NCI-H510A (cell line): ENCODE measurements at regions not wholly inside any gene's neighbourhood (a gene's known extent, or its start where the extent isn't known, plus 50 kb on each side); places are given as distances from the start of the nearest gene placed in this dataset.
"Not testable (repeated sequence)": the region's sequence is repeated elsewhere in the genome, so short reads cannot be mapped to it uniquely, and the experiment has no call there.

Experiments
- DNase-seq: peaks from one replicate; lab custom pipeline; 2025; lab: John Stamatoyannopoulos, UW

DNA sequence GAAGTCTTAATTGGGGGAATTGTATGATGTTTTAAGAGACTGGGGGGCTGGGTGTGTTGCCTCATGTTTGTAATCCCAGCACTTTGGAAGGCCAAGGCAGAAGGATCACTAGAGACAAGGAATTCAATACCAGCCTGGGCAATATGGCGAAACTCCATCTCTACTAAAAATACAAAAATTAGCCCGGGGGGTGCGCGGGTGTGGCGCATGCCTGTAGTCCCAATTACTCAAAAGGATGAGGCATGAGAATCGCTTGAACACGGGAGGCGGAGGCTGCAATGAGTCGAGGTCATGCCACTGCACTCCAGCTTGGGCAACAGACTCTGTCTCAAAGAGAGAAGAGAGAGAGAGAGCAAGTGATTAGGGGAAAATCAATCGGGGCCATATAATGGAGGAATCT, 600.5 kb downstream of the SLC16A7 start:
- DNase-seq = no peak

DNA sequence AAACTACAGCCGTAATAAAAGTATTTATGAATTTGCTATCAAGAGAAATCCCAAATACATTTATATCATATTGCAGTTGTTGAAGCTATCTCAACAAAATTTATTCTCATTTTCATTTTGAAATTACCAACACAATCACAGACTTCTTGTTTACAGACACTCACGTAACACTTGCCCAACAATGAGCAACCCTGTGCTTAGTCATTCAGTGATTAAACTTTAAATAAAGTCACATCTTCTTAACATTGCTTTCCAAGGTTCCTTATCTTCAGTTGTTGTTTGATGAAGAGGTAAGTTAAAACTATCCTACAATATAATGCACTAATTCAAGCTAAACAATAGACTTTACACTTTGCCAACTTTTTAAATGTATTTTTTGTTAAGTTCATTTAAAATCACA, 601.8 kb downstream of the SLC16A7 start:
- DNase-seq = no peak

DNA sequence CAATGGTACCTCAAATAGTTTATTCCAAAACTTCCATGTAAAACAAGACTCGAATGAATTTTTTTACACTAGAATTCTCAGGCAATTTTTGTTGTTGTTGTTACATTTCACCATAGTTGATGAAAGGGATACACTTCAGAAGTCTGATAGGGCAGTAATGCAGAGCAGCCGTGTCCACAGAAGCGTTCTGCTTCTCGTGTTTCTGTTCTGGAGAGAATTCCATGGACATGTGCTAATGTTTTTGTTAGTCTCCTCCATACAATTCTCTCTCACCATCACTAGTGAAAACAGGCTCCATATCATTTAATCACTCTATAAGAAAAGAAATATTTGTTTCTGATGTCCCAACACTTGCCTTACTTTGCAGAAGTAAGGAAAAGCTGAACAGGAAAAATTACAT, 606.1 kb downstream of the SLC16A7 start:
- no peak for DNase-seq

DNA sequence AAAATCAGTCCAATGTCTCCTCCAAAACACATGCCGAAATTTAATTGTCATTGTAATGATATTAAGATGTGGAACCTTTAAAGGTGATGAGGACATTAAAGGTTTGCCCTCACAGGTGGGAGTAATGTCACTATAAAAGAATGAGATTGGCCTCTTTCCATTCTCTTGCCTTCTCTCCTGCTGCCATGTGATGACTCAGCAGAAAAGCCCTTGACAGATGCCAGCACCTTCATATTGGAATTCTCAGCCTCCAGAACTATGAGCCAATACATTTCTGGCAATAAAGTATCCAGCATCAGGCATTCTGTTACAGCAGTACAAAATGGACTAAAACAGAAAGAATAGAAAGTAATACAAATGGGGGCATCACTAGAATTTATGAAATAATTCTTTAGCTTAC, 609.7 kb downstream of the SLC16A7 start:
- no peak for DNase-seq

DNA sequence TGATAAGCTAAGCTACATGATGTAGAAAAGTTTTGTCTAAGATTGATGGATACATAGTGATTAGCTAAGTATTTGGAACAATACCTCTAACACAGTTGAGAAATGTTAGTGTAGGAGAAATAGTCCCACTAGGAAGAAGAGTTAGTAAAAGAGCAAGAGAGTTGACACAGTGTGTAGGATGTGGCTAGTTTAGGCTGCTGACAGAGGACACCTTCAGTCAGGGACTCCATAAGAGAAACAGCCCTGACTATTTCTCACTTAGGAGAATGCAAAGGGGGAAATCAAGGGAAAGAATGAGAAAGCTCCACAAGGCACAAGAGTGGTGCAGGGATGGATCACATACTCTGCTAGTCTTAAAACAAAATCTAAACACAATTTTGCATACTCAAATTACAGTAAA, 613.7 kb downstream of the SLC16A7 start:
- DNase-seq = no peak

DNA sequence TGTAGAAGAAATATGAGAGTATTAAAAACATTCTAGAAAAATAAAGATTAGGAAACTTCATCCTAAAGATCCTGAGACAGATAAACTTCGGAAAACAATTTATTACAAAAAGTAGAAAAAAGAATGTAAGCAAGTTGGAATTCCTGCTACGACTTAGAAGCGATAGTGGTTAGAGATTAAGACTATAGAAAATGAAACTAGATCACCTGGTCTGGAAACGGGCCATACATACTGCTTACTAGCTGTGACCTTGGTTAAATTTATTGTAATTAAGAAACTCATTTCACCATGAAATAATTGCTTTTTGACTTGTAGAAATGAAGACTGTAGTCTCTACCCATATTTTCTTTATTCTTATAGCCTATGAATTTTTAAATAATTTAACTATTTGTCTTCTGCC, 614.1 kb downstream of the SLC16A7 start:
- no peak for DNase-seq

DNA sequence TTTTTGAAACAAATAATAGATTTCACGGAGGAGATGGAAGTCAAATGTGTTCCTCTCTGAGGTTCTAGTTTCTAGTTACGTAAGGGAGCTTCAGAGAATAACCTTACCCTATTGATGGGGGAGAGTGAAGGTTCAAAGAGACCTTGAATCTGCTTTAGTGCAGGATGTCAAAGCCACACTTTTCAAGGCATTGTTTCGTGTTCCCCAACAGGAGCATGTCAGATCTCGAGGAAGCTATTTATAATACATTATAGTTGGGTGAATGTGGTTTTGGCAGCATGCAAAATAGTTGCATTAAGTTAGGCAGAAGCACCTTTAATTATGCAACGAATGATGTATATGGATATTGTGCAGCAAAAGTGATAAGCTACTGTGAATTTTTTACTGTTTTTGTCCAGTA, 614.9 kb downstream of the SLC16A7 start:
- no peak for DNase-seq

DNA sequence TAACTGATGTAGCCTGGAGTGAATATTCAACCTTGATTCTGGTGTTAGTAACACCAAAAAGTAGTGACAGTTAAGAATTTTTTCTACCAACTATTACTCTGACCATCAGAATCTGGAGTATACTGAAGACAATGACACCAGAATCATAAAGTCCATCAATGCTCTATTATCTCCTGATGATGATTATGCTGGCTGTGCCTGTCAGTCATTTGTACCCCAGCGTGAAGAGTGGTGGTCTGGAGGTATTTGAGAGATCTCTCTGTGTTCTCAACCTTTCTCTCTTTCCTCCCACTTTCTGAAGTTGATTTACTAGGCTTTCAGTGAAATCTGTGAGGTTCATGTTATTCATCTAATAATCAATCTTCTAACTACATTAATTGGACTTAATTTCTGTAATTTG, 615.4 kb downstream of the SLC16A7 start:
- DNase-seq = no peak

DNA sequence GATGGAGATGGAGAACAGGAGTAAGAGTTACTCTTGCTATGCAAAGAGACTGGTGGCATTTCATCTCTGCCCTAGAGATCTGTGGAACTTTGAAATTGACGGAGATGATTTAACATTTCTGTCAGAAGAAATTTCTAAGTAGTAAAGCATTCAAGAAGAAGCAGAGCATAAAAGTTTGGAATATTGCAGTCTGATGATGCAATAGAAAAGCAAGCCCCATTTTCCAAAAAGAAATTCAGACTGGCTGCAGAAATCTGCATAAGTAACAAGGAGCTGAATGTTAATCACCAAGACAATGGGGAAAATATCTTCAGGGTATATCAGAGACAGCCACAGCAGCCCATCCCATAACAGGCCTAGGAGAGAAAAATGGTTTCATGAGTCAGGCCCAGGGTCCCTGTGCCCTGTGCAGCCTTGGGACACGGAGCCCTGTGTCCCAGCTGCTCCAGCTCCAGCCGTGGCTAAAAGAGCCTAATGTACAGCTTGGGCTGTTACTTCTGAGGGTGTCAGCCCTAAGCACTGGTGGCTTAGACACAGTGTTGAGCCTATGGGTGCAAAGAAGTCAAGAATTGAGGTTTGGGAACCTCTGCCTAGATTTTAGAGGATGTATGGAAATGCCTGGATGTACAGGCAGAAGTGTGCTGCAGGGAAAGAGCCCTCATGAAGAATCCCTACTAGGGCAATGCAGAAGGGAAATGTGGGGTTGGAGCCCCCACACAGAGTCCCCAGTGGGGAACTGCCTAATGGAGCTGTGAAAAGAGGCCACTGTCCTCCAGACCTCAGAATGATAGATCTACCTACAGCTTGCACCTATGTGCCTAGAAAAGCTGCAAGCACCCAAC, 616.6 kb downstream of the SLC16A7 start:
- DNase-seq = no peak

DNA sequence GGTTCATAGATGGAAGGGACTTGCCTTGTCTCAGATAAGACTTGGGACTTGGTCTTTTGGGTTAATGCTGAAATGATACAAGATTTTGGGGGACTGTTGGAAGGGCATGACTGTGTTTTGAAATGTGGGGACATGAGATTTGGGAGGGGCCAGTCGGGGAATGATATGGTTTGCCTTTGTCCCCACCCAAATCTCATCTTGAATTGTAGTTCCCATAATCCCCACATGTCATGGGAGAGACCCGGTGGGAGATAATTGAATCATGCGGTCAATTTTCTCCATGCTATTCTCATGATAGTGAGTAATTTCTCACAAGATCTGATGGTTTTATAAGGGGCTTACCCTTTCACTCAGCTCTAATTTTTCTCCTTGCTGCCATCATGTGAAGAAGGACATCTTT, 617.4 kb downstream of the SLC16A7 start:
- DNase-seq = not testable (repeated sequence)

DNA sequence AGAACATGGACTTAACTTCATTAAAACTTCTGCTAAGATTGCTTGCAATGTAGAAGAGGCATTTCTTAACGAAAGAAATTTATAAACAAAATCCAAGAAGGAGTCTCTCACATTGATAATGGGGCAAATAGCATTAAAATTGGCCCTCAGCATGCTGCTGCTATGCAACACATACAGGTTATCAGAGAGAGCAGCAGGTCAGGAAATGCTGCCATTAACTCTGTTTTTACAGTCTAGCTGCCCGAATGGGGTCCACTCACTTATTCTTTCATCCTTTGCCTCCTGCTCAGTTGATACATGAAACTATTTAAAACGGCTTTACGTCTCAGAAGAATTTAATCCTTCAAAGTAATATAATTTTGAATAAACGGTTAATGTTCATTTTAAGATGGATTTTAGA, 620.4 kb downstream of the SLC16A7 start:
- DNase-seq = no peak

DNA sequence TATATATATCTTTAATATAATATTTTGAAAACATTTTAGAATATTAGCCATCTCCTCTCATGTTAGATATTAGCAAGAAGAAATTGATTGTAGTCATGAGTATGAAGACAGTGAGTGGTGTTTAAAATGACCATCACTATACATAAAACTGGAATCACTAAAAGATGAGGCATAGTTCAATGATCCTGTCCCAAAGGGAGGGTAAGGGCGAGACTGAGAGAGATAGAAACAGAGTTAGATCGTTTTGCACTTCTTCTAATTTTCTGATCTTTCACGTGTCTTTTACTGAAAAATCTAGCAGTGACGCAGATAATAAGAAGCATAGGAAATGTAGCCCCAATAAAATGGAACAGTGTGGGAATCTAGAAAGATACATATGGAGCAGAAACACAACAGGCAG, 627.4 kb downstream of the SLC16A7 start:
- no peak for DNase-seq

DNA sequence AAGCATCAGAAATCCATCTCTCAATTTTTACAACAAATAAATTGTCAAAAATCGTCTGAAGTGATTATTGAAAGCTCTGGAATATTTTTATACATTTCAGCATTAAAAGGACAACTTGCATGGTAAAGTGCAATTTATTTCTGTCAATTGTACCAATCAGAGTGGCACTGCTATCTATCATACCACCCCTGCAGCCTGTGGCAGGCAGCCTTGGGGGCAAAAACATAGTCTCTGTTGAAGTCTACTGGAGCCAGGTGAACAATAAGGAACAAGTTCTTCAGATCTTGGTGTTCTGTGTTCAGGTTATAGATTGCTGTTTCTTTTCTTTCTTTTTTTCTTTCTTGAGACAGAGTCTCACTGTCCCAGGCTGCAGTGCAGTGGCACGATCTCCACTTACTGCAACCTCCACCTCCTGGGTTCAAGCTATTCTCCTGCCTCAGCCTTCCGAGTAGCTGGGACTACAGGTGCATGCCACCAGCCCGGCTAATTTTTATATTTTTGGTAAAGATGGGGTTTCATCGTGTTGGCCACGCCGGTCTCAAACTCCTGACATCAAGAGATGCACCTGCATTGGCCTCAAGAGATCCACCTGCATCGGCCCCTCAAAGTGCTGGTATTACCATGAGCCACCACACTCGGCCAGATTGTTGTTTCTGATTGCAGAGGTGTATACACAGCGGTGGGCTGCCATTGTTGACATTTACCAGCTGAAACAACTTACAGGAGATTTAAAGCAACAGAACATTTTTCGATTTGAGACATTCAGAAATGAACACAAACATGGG, 629.6 kb downstream of the SLC16A7 start:
- no peak for DNase-seq

DNA sequence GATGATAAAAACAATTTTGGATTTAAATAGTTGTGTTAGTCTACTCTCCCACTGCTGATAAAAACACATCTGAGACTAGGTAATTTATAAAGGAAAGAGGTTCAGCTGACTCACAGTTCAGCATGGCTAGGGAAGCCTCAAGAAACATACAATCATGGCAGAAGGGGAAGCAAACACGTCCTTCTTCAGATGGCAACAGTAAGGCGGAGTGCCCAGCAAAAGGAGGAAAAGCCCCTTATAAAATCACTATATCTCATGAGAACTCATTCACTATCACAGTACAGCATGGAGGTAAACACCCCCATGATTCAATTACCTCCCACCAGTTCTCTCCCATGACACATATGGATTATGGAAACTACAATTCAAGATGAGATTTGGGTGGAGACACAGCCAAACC, 632.1 kb downstream of the SLC16A7 start:
- DNase-seq = no peak

DNA sequence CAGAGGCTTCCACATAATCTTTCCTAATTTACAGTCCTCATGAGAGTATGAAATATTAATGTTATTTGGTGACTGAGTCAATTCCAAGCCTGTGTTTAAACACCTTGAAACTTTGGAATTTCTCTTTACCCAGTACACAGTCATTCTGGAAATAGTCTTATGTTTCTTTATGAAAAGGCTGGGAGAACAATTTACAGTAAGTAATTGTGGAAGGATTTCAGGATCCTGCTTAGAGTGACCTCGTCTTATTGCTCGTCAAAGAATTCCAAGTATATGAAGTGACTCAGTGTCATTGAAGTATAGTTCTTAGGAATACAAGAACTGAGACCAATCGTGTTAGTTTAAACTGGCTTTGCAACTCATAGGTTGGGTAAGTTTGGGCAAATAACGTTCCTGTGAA, 634.2 kb downstream of the SLC16A7 start:
- no peak for DNase-seq

DNA sequence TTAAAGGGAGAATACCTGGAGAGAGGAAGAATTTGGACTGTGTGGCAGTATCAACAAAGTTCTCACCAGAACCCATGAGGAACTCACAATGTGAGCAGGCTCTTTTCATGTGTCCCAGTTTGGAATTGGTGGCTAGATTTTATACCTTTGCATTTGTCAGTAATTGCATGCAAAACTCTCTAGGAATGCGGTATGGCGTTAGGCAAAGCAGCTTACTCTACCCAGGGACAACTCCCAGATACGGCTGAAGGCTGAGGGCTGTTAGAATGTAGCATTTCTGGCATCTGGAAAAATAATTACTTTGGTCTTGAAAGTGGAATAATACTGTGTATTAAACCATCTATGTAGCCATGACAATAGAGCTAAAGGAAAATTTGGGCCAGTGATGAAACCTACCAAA, 635.5 kb downstream of the SLC16A7 start:
- DNase-seq = no peak

DNA sequence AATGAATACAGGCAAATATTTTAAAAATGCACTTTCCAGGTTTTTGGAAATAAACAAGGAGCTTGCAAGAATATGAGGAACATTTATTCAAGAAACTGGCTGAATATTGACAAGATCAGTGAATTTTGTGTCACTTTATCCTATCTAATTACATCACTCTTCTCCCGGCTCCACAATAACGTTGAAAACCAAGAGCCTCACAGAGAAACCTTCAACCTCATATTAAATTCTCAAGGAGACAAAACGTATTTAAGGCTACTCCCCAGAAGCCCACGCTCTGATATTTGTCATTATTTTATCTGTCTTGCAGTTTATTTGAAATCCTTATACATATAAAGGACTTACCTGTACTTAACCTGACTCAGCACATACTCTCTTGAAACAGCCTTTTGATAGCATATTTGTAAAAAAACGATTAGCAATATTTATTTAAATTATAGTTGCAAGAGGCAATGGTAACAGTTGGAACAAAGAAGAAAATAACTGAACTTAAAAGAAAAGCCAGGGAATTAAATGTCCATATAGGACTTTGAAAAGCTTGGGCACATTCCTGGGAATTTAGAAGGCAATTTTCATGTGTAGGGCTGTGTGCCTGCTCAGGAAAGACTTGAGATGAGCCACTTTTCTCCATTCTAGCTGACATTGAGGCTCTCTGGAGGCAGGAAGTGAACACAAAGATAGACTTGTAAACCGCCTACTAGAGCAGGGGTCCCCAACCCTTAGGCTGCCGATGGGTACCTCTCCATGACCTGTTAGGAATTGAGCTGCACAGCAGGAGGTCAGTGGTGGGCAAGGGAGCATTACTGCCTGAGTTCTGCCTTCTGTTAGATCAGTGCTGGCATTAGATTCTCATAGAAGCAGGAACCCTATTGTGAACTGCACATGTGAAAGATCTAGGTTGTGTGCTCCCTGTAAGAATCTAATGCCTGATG, 636.4 kb downstream of the SLC16A7 start:
- DNase-seq = no peak

DNA sequence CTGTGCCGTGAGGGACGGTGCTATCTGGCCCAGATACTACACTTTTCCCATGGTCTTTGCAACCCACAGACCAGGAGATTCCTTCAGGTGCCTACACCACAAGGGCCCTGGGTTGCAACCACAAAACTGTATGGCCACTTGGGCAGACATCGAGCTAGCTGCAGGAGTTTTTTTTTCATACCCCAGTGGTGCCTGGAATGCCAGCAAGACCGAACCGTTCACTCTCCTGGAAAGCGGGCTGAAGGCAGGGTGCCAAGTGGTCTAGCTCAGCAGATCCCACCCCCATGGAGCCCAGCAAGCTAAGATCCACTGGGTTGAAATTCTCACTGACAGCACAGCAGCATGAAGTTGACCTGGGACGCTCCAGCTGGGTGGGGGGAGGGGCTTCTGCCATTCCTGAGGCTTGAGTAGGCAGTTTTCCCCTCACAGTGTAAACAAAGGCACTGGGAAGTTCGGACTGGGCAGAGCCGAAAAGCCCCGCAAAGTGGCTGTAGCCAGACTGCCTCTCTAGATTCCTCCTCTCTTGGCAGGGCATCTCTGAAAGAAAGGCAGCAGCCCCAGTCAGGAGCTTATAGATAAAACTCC, 638.9 kb downstream of the SLC16A7 start:
- DNase-seq = not testable (repeated sequence)

DNA sequence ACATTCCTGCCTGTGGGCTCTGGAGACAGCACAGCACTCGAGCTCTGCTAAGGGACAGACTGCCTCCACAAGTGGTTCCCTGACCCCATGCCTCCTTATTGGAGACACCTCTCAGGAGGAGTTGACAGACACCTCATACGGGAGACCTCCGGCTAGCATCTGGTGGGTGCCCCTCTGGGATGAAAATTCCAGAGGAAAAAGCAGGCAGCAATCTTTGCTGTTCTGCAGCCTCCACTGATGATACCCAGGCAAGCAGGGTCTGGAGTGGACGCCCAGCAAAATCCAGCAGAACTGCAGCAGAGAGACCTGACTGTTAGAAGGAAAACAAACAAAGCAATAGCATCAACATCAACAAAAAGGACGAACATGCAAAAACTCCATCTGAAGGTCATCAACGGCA, 639.4 kb downstream of the SLC16A7 start:
- DNase-seq = no peak

DNA sequence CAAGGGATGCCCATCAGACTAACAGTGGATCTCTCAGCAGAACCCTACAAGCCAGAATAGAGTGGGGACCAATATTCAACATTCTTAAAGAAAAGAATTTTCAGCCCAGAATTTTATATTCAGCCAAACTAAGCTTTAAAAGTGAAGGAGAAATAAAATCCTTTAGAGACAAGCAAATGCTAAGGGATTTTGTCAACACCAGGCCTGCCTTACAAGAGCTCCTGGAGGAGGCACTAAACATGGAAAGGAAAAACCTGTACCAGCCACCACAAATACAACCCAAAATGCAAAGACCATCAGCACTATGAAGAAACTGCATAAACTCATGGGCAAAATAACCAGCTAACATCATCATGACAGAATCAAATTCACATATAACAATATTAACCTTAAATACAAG, 640.6 kb downstream of the SLC16A7 start:
- DNase-seq = not testable (repeated sequence)

DNA sequence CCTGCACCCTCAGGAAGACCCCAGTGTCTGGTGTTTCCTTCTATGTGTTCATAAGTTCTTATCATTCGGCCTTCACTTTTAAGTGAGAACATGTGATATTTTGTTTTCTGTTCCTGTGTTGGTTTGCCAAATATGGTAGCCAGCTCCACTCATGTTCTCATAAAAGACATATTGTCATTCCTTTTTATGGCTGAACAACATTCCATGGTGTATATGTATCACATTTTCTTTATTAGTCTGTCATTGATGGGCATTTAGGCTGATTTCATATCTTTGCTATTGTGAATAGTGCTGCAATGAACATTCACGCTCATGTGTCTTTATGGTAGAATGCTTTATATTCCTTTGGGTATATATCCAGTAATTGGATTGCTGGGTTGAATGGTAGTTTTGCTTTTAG, 645.1 kb downstream of the SLC16A7 start:
- DNase-seq = no peak

DNA sequence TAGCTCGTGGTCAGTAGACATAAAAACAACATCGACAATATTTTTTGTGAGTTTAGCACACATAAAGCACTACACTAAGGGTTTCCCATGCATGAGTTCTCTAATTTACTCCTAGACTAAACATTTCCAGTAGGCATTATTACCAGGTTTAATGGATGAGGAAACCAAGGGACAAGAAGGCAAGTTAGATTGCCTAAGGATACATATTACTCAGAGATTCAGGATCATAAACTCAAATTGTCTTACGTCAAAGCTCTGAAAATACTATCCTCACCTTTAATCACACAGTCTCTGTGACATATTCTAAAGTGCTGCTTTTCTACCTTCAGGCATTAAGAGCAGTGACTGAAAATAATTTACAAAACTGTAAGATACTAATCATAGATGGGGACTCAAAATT, 655.3 kb downstream of the SLC16A7 start:
- DNase-seq = no peak
